IMR-90 (cell line): ENCODE measurements at regions not wholly inside any gene's neighbourhood (a gene's known extent, or its start where the extent isn't known, plus 50 kb on each side); places are given as distances from the start of the nearest gene placed in this dataset.

ENCODE experiments used
- ATAC-seq: fragments of 200-7000 bp; cut with Tn5 transposase; 2 replicates; pipeline ENCODE4 v1.9.1; 2020; ENCODE audit warnings: low read depth, mild to moderate bottlenecking, moderate library complexity
- BruUV-seq: library from RNA; stranded (reverse); fragments of 400-500 nt; replicated peaks from 2 replicates; lab custom pipeline; 2021; lab: Mats Ljungman, UMichigan
- CTCF ChIA-PET: fragments of 300-600 bp; formaldehyde crosslinking; extraction: SDS; loops from one replicate; lab custom pipeline; 2021; ENCODE audit warnings: antibody characterized with exemption; lab: Yijun Ruan, JAX
- POLR2A ChIA-PET: fragments of 300-600 bp; sonication (Branson Sonifier 250); formaldehyde crosslinking; loops from one replicate; lab custom pipeline; 2022; ENCODE audit warnings: antibody characterized with exemption; ENCODE audit not compliant: unreplicated experiment; lab: Charles Lee
- DNase-seq: peaks from one replicate; pipeline ENCODE4 v3.0.0; 2013
- H2AFZ ChIP-seq: replicated peaks from 2 replicates; pipeline ENCODE3; 2013; ENCODE audit warnings: low read length, mild to moderate bottlenecking; ENCODE audit not compliant: poor library complexity
- H2AK5ac ChIP-seq: 2 replicates; pipeline ENCODE4 v1.6.1; 2013; ENCODE audit warnings: low read depth, low read length, inconsistent platforms
- H2AK9ac ChIP-seq: replicated peaks from 2 replicates; pipeline ENCODE3; 2013; ENCODE audit warnings: mild to moderate bottlenecking, low read depth, low read length, moderate library complexity; ENCODE audit not compliant: poor library complexity
- H2BK120ac ChIP-seq: 2 replicates; pipeline ENCODE4 v1.6.1; 2013; ENCODE audit warnings: low read depth, low read length, inconsistent platforms
- H2BK15ac ChIP-seq: 3 replicates; pipeline ENCODE4 v1.6.1; 2013; ENCODE audit warnings: low read depth, low read length, inconsistent platforms
- H2BK20ac ChIP-seq: 2 replicates; pipeline ENCODE4 v1.6.1; 2013; ENCODE audit warnings: low read depth, mild to moderate bottlenecking, inconsistent platforms, low read length, moderate library complexity
- H2BK5ac ChIP-seq: 2 replicates; pipeline ENCODE4 v1.6.1; 2013; ENCODE audit warnings: mild to moderate bottlenecking, low read depth, low read length, inconsistent platforms; ENCODE audit not compliant: poor library complexity, severe bottlenecking
- H3K14ac ChIP-seq: replicated peaks from 2 replicates; pipeline ENCODE4 v1.6.1; 2013; ENCODE audit warnings: low read depth, low read length, inconsistent platforms
- H3K18ac ChIP-seq: 2 replicates; pipeline ENCODE4 v1.6.1; 2013; ENCODE audit warnings: low read depth, low read length, control low read depth
- H3K23ac ChIP-seq: 2 replicates; pipeline ENCODE4 v1.6.1; 2013; ENCODE audit warnings: low read depth, low read length, inconsistent platforms
- H3K27ac ChIP-seq: 2 replicates; pipeline ENCODE4 v1.5.1; 2013; ENCODE audit warnings: mild to moderate bottlenecking, control low read depth, low read length; ENCODE audit not compliant: insufficient read depth
- H3K27me3 ChIP-seq: 2 replicates; pipeline ENCODE4 v1.6.1; 2013; ENCODE audit warnings: low read length; ENCODE audit not compliant: control insufficient read depth, insufficient read depth
- H3K36me3 ChIP-seq: 2 replicates; pipeline ENCODE4 v1.6.1; 2013; ENCODE audit warnings: low read length, mixed read lengths; ENCODE audit not compliant: control insufficient read depth, insufficient read depth
- H3K4ac ChIP-seq: 2 replicates; pipeline ENCODE4 v1.6.1; 2013; ENCODE audit warnings: low read depth, low read length, inconsistent platforms
- H3K4me1 ChIP-seq: 2 replicates; pipeline ENCODE4 v1.6.1; 2013; ENCODE audit warnings: low read length, mixed read lengths; ENCODE audit not compliant: control insufficient read depth, insufficient read depth
- H3K4me2 ChIP-seq: 2 replicates; pipeline ENCODE4 v1.6.1; 2013; ENCODE audit warnings: low read depth, mild to moderate bottlenecking, control low read depth, low read length, moderate library complexity
- H3K4me3 ChIP-seq: 2 replicates; pipeline ENCODE4 v1.5.1; 2013; ENCODE audit warnings: low read depth, mild to moderate bottlenecking, control low read depth, low read length, moderate library complexity; ENCODE audit not compliant: insufficient read depth
- H3K56ac ChIP-seq: 2 replicates; pipeline ENCODE4 v1.6.1; 2013; ENCODE audit warnings: low read length, inconsistent platforms; ENCODE audit not compliant: insufficient read depth; ENCODE audit errors: extremely low read depth
- H3K79me1 ChIP-seq, 2 experiments: 2 replicates each; pipeline ENCODE4 v1.6.1; 2013; ENCODE audit warnings: low read length in 2 of 2, inconsistent platforms in 1 of 2, low read depth in 1 of 2
- H3K9ac ChIP-seq: 2 replicates; pipeline ENCODE4 v1.6.1; 2013; ENCODE audit warnings: low read depth, low read length, control low read depth
- H3K9me1 ChIP-seq: 2 replicates; pipeline ENCODE4 v1.6.1; 2013; ENCODE audit warnings: low read length, inconsistent platforms; ENCODE audit not compliant: insufficient read depth
- H3K9me3 ChIP-seq: 2 replicates; pipeline ENCODE4 v1.6.1; 2013; ENCODE audit warnings: low read length; ENCODE audit not compliant: control insufficient read depth, insufficient read depth
- H4K20me1 ChIP-seq: 2 replicates; pipeline ENCODE4 v1.6.1; 2013; ENCODE audit warnings: low read length, inconsistent platforms; ENCODE audit not compliant: insufficient read depth
- H4K5ac ChIP-seq: 2 replicates; pipeline ENCODE4 v1.6.1; 2013; ENCODE audit warnings: mild to moderate bottlenecking, low read depth, low read length, control low read depth
- H4K8ac ChIP-seq, 2 experiments: 2 replicates each; pipeline ENCODE4 v1.6.1; 2013; ENCODE audit warnings: low read depth in 2 of 2, low read length in 2 of 2, control low read depth in 1 of 2, inconsistent platforms in 1 of 2
- H4K91ac ChIP-seq: 2 replicates; pipeline ENCODE4 v1.6.1; 2013; ENCODE audit warnings: low read depth, low read length, inconsistent platforms; ENCODE audit not compliant: insufficient read depth
- CEBPB ChIP-seq: IDR thresholded peaks from 2 replicates; pipeline ENCODE4 v1.6.1; 2012; ENCODE audit warnings: low read depth, low read length, improper control_type of control experiment
- MAZ ChIP-seq: IDR thresholded peaks from 2 replicates; pipeline ENCODE4 v1.6.1; 2012; ENCODE audit warnings: low read depth, mild to moderate bottlenecking, low read length, improper control_type of control experiment, moderate library complexity, borderline replicate concordance
- NFE2L2 ChIP-seq: fragments of 150-350 bp; IDR thresholded peaks from 2 replicates; pipeline ENCODE4 v1.6.1; 2016; ENCODE audit warnings: low read depth, mild to moderate bottlenecking, low read length
- SMC3 ChIP-seq: fragments of 150-350 bp; IDR thresholded peaks from 2 replicates; pipeline ENCODE4 v1.6.1; 2016; ENCODE audit warnings: low read depth, mild to moderate bottlenecking, antibody characterized with exemption, low read length, moderate library complexity
- dilution Hi-C: fragments of 300-500 bp; cut with HindIII; formaldehyde crosslinking; loops from one replicate; pipeline ENCODE4 v1.14.3; 2018; ENCODE audit warnings: low sequenced_read_pairs; ENCODE audit not compliant: unreplicated experiment
- in situ Hi-C: fragments of 300-500 bp; cut with MboI; formaldehyde crosslinking; loops from 3 replicates; pipeline ENCODE4 v1.14.3; 2019; ENCODE audit warnings: low sequenced_read_pairs, inconsistent platforms, mixed read lengths
- intact Hi-C: fragments of 100-400 bp; cut with micrococcal nuclease; formaldehyde crosslinking; loops from 2 replicates; pipeline ENCODE4 v1.10.0; 2022

GRCh38 chr1:195756109-195756508, 852.1 kb downstream of the KCNT2 start:
- Histone ChIP-seq H3K4me2 (no peak overlapping the region), H3K27me3 (no peaks in the 10 kb centered on the region), H2AK9ac (no peak overlapping the region), H3K4ac (no peak overlapping the region), H3K56ac (no peak overlapping the region), H3K4me3 (no peak overlapping the region), H3K4me1 (no peaks in the 10 kb centered on the region), H2BK5ac (no peak overlapping the region), H3K23ac (no peak overlapping the region), H3K18ac (no peak overlapping the region), H2BK15ac (no peak overlapping the region), H3K36me3 (no peaks in the 10 kb centered on the region), H3K14ac (no peak overlapping the region), H2AFZ (no peak overlapping the region), H3K9ac (no peak overlapping the region), H3K9me3 (no peaks in the 10 kb centered on the region), H2BK20ac (no peak overlapping the region), H4K91ac (no peak overlapping the region), H4K8ac (no peak overlapping the region), H3K27ac (no peak overlapping the region), H3K9me1 (no peaks in the 10 kb centered on the region), H2BK120ac (no peak overlapping the region), H4K5ac (no peak overlapping the region), H2AK5ac (no peak overlapping the region), H4K20me1 (no peaks in the 10 kb centered on the region), H3K79me1 (no peaks in the 10 kb centered on the region)
- BruUV-seq: no TSS peak
- ChIA-PET POLR2A (no interaction called here), CTCF (interaction anchor here (0.6 kb wide), 1 partner anchor 270 kb away, joined by 5 read pairs; no protein-coding TSS in a partner anchor)
- DNase-seq: no peak
- dilution Hi-C loops: no loop called here
- ATAC-seq: no peak
- intact Hi-C loops: no loop called here
- in situ Hi-C loops: no loop called here
- TF ChIP-seq NFE2L2 (no peak), MAZ (no peak), CEBPB (peak; percentile 70), SMC3 (no peak)
